HEK293T (cell line): ENCODE measurements at regions not wholly inside any gene's neighbourhood (a gene's known extent, or its start where the extent isn't known, plus 50 kb on each side); places are given as distances from the start of the nearest gene placed in this dataset.

ENCODE experiments used
- BHLHE40 ChIP-seq: fragments of 450-650 bp; IDR thresholded peaks from 2 replicates; pipeline ENCODE4 v1.6.1; 2016; ENCODE audit warnings: mild to moderate bottlenecking, moderate library complexity, borderline replicate concordance
- CTBP1 ChIP-seq: fragments of 450-650 bp; IDR thresholded peaks from 2 replicates; pipeline ENCODE4 v1.6.1; 2016; ENCODE audit warnings: borderline replicate concordance
- ELF4 ChIP-seq: fragments of 450-650 bp; IDR thresholded peaks from 2 replicates; pipeline ENCODE4 v1.6.1; 2017; ENCODE audit warnings: antibody characterized with exemption
- FOXA1 ChIP-seq: fragments of 450-650 bp; IDR thresholded peaks from 2 replicates; pipeline ENCODE4 v1.6.1; 2016; ENCODE audit warnings: mild to moderate bottlenecking
- FOXK2 ChIP-seq: fragments of 450-650 bp; IDR thresholded peaks from 2 replicates; pipeline ENCODE4 v1.6.1; 2016; ENCODE audit warnings: mild to moderate bottlenecking
- FOXM1 ChIP-seq: fragments of 450-650 bp; IDR thresholded peaks from 2 replicates; pipeline ENCODE4 v1.6.1; 2017; ENCODE audit warnings: mild to moderate bottlenecking, borderline replicate concordance
- NFRKB ChIP-seq: fragments of 450-650 bp; IDR thresholded peaks from 2 replicates; pipeline ENCODE4 v1.6.1; 2016; ENCODE audit warnings: mild to moderate bottlenecking, moderate library complexity
- SP1 ChIP-seq: fragments of 450-650 bp; IDR thresholded peaks from 2 replicates; pipeline ENCODE4 v1.6.1; 2017
- TARDBP ChIP-seq: fragments of 450-650 bp; IDR thresholded peaks from 2 replicates; pipeline ENCODE4 v1.6.1; 2016
- ZNF384 ChIP-seq: fragments of 450-650 bp; IDR thresholded peaks from 2 replicates; pipeline ENCODE4 v1.6.1; 2016
- TF ChIP-seq, protein P1 (sequence below): fragments of 450-650 bp; IDR thresholded peaks from 2 replicates; pipeline ENCODE4 v1.6.1; 2016

DNA sequence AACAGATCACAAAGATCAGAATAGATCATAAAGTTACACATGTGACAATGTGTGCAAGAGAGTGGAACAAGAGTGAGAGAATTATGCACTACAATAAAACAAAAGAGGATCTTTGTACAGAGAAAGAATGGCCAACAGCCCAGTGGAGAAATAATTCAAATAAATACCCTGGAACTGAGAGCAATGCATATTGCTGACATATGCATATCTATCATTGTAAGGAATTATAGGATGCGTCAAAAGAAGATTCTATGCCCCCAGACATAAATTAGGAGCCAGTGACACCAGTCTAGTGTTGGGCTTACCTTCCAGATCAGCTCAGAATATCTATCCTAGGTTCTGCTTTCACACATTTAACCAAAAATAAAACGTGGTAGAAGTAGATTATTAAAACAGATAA, 320.1 kb upstream of the VCX start:
- TF ChIP-seq ELF4, result no peak
- no peak for TF ChIP-seq NFRKB
- no peak for TF ChIP-seq FOXK2
- TF ChIP-seq SP1, result no peak
- TF ChIP-seq BHLHE40, result no peak
- TF ChIP-seq, protein P1, sequence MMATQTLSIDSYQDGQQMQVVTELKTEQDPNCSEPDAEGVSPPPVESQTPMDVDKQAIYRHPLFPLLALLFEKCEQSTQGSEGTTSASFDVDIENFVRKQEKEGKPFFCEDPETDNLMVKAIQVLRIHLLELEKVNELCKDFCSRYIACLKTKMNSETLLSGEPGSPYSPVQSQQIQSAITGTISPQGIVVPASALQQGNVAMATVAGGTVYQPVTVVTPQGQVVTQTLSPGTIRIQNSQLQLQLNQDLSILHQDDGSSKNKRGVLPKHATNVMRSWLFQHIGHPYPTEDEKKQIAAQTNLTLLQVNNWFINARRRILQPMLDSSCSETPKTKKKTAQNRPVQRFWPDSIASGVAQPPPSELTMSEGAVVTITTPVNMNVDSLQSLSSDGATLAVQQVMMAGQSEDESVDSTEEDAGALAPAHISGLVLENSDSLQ, result no peak
- no peak for TF ChIP-seq TARDBP
- TF ChIP-seq FOXA1, result no peak
- TF ChIP-seq CTBP1, result no peak
- TF ChIP-seq FOXM1, result no peak
- TF ChIP-seq ZNF384, result no peak
